IMR-90 (cell line): ENCODE measurements at regions not wholly inside any gene's neighbourhood (a gene's known extent, or its start where the extent isn't known, plus 50 kb on each side); places are given as distances from the start of the nearest gene placed in this dataset.

Experiments used
- ATAC-seq: fragments of 200-7000 bp; cut with Tn5 transposase; 2 replicates; pipeline ENCODE4 v1.9.1; 2020; ENCODE audit warnings: low read depth, mild to moderate bottlenecking, moderate library complexity
- BruUV-seq: library from RNA; stranded (reverse); fragments of 400-500 nt; replicated peaks from 2 replicates; lab custom pipeline; 2021; lab: Mats Ljungman, UMichigan
- CTCF ChIA-PET: fragments of 300-600 bp; formaldehyde crosslinking; extraction: SDS; loops from one replicate; lab custom pipeline; 2021; ENCODE audit warnings: antibody characterized with exemption; lab: Yijun Ruan, JAX
- POLR2A ChIA-PET: fragments of 300-600 bp; sonication (Branson Sonifier 250); formaldehyde crosslinking; loops from one replicate; lab custom pipeline; 2022; ENCODE audit warnings: antibody characterized with exemption; ENCODE audit not compliant: unreplicated experiment; lab: Charles Lee
- DNase-seq: peaks from one replicate; pipeline ENCODE4 v3.0.0; 2013
- H2AFZ ChIP-seq: replicated peaks from 2 replicates; pipeline ENCODE3; 2013; ENCODE audit warnings: low read length, mild to moderate bottlenecking; ENCODE audit not compliant: poor library complexity
- H2AK5ac ChIP-seq: 2 replicates; pipeline ENCODE4 v1.6.1; 2013; ENCODE audit warnings: low read depth, low read length, inconsistent platforms
- H2AK9ac ChIP-seq: replicated peaks from 2 replicates; pipeline ENCODE3; 2013; ENCODE audit warnings: mild to moderate bottlenecking, low read depth, low read length, moderate library complexity; ENCODE audit not compliant: poor library complexity
- H2BK120ac ChIP-seq: 2 replicates; pipeline ENCODE4 v1.6.1; 2013; ENCODE audit warnings: low read depth, low read length, inconsistent platforms
- H2BK15ac ChIP-seq: 3 replicates; pipeline ENCODE4 v1.6.1; 2013; ENCODE audit warnings: low read depth, low read length, inconsistent platforms
- H2BK20ac ChIP-seq: 2 replicates; pipeline ENCODE4 v1.6.1; 2013; ENCODE audit warnings: low read depth, mild to moderate bottlenecking, inconsistent platforms, low read length, moderate library complexity
- H2BK5ac ChIP-seq: 2 replicates; pipeline ENCODE4 v1.6.1; 2013; ENCODE audit warnings: mild to moderate bottlenecking, low read depth, low read length, inconsistent platforms; ENCODE audit not compliant: poor library complexity, severe bottlenecking
- H3K14ac ChIP-seq: replicated peaks from 2 replicates; pipeline ENCODE4 v1.6.1; 2013; ENCODE audit warnings: low read depth, low read length, inconsistent platforms
- H3K18ac ChIP-seq: 2 replicates; pipeline ENCODE4 v1.6.1; 2013; ENCODE audit warnings: low read depth, low read length, control low read depth
- H3K23ac ChIP-seq: 2 replicates; pipeline ENCODE4 v1.6.1; 2013; ENCODE audit warnings: low read depth, low read length, inconsistent platforms
- H3K27ac ChIP-seq: 2 replicates; pipeline ENCODE4 v1.5.1; 2013; ENCODE audit warnings: mild to moderate bottlenecking, control low read depth, low read length; ENCODE audit not compliant: insufficient read depth
- H3K27me3 ChIP-seq: 2 replicates; pipeline ENCODE4 v1.6.1; 2013; ENCODE audit warnings: low read length; ENCODE audit not compliant: control insufficient read depth, insufficient read depth
- H3K36me3 ChIP-seq: 2 replicates; pipeline ENCODE4 v1.6.1; 2013; ENCODE audit warnings: low read length, mixed read lengths; ENCODE audit not compliant: control insufficient read depth, insufficient read depth
- H3K4ac ChIP-seq: 2 replicates; pipeline ENCODE4 v1.6.1; 2013; ENCODE audit warnings: low read depth, low read length, inconsistent platforms
- H3K4me1 ChIP-seq: 2 replicates; pipeline ENCODE4 v1.6.1; 2013; ENCODE audit warnings: low read length, mixed read lengths; ENCODE audit not compliant: control insufficient read depth, insufficient read depth
- H3K4me2 ChIP-seq: 2 replicates; pipeline ENCODE4 v1.6.1; 2013; ENCODE audit warnings: low read depth, mild to moderate bottlenecking, control low read depth, low read length, moderate library complexity
- H3K4me3 ChIP-seq: 2 replicates; pipeline ENCODE4 v1.5.1; 2013; ENCODE audit warnings: low read depth, mild to moderate bottlenecking, control low read depth, low read length, moderate library complexity; ENCODE audit not compliant: insufficient read depth
- H3K56ac ChIP-seq: 2 replicates; pipeline ENCODE4 v1.6.1; 2013; ENCODE audit warnings: low read length, inconsistent platforms; ENCODE audit not compliant: insufficient read depth; ENCODE audit errors: extremely low read depth
- H3K79me1 ChIP-seq, 2 experiments: 2 replicates each; pipeline ENCODE4 v1.6.1; 2013; ENCODE audit warnings: low read length in 2 of 2, inconsistent platforms in 1 of 2, low read depth in 1 of 2
- H3K9ac ChIP-seq: 2 replicates; pipeline ENCODE4 v1.6.1; 2013; ENCODE audit warnings: low read depth, low read length, control low read depth
- H3K9me1 ChIP-seq: 2 replicates; pipeline ENCODE4 v1.6.1; 2013; ENCODE audit warnings: low read length, inconsistent platforms; ENCODE audit not compliant: insufficient read depth
- H3K9me3 ChIP-seq: 2 replicates; pipeline ENCODE4 v1.6.1; 2013; ENCODE audit warnings: low read length; ENCODE audit not compliant: control insufficient read depth, insufficient read depth
- H4K20me1 ChIP-seq: 2 replicates; pipeline ENCODE4 v1.6.1; 2013; ENCODE audit warnings: low read length, inconsistent platforms; ENCODE audit not compliant: insufficient read depth
- H4K5ac ChIP-seq: 2 replicates; pipeline ENCODE4 v1.6.1; 2013; ENCODE audit warnings: mild to moderate bottlenecking, low read depth, low read length, control low read depth
- H4K8ac ChIP-seq, 2 experiments: 2 replicates each; pipeline ENCODE4 v1.6.1; 2013; ENCODE audit warnings: low read depth in 2 of 2, low read length in 2 of 2, control low read depth in 1 of 2, inconsistent platforms in 1 of 2
- H4K91ac ChIP-seq: 2 replicates; pipeline ENCODE4 v1.6.1; 2013; ENCODE audit warnings: low read depth, low read length, inconsistent platforms; ENCODE audit not compliant: insufficient read depth
- BHLHE40 ChIP-seq: fragments of 150-350 bp; IDR thresholded peaks from 2 replicates; pipeline ENCODE4 v1.6.1; 2016; ENCODE audit warnings: mild to moderate bottlenecking, low read depth, low read length
- CEBPB ChIP-seq: IDR thresholded peaks from 2 replicates; pipeline ENCODE4 v1.6.1; 2012; ENCODE audit warnings: low read depth, low read length, improper control_type of control experiment
- CHD1 ChIP-seq: IDR thresholded peaks from 2 replicates; pipeline ENCODE4 v1.6.1; 2012; ENCODE audit warnings: low read depth, low read length, improper control_type of control experiment
- FOS ChIP-seq: fragments of 150-350 bp; IDR thresholded peaks from 2 replicates; pipeline ENCODE4 v1.6.1; 2016; ENCODE audit warnings: low read depth, low read length
- MAFK ChIP-seq: IDR thresholded peaks from 2 replicates; pipeline ENCODE4 v1.6.1; 2012; ENCODE audit warnings: low read depth, low read length, improper control_type of control experiment
- MAZ ChIP-seq: IDR thresholded peaks from 2 replicates; pipeline ENCODE4 v1.6.1; 2012; ENCODE audit warnings: low read depth, mild to moderate bottlenecking, low read length, improper control_type of control experiment, moderate library complexity, borderline replicate concordance
- MXI1 ChIP-seq: IDR thresholded peaks from 2 replicates; pipeline ENCODE4 v1.6.1; 2012; ENCODE audit warnings: low read depth, mild to moderate bottlenecking, low read length, moderate library complexity, borderline replicate concordance
- NFE2L2 ChIP-seq: fragments of 150-350 bp; IDR thresholded peaks from 2 replicates; pipeline ENCODE4 v1.6.1; 2016; ENCODE audit warnings: low read depth, mild to moderate bottlenecking, low read length
- POLR2A ChIP-seq: IDR thresholded peaks from 2 replicates; pipeline ENCODE4 v1.6.1; 2012; ENCODE audit warnings: mild to moderate bottlenecking, low read depth, low read length
- RAD21 ChIP-seq: IDR thresholded peaks from 2 replicates; pipeline ENCODE4 v1.6.1; 2012; ENCODE audit warnings: low read length, improper control_type of control experiment
- RCOR1 ChIP-seq: IDR thresholded peaks from 2 replicates; pipeline ENCODE4 v1.6.1; 2012; ENCODE audit warnings: mild to moderate bottlenecking, low read length, improper control_type of control experiment; ENCODE audit not compliant: insufficient replicate concordance
- RFX5 ChIP-seq: IDR thresholded peaks from 2 replicates; pipeline ENCODE4 v1.8.0; 2012; ENCODE audit warnings: low read depth, mild to moderate bottlenecking, low read length, moderate library complexity
- SMC3 ChIP-seq: fragments of 150-350 bp; IDR thresholded peaks from 2 replicates; pipeline ENCODE4 v1.6.1; 2016; ENCODE audit warnings: low read depth, mild to moderate bottlenecking, antibody characterized with exemption, low read length, moderate library complexity
- WGBS, 2 experiments: methylation state at CpG; one replicate each; pipeline versions ENCODE4 v1.1.5 to v1.1.7; 2013; ENCODE audit warnings: missing lambda C conversion rate in 2 of 2; ENCODE audit not compliant: insufficient read length in 1 of 2; ENCODE audit errors: extremely low coverage in 2 of 2; 5-methylcytosine and 5-hydroxymethylcytosine counted together
- dilution Hi-C: fragments of 300-500 bp; cut with HindIII; formaldehyde crosslinking; loops from one replicate; pipeline ENCODE4 v1.14.3; 2018; ENCODE audit warnings: low sequenced_read_pairs; ENCODE audit not compliant: unreplicated experiment
- in situ Hi-C: fragments of 300-500 bp; cut with MboI; formaldehyde crosslinking; loops from 3 replicates; pipeline ENCODE4 v1.14.3; 2019; ENCODE audit warnings: low sequenced_read_pairs, inconsistent platforms, mixed read lengths
- intact Hi-C: fragments of 100-400 bp; cut with micrococcal nuclease; formaldehyde crosslinking; loops from 2 replicates; pipeline ENCODE4 v1.10.0; 2022
- TF ChIP-seq, protein P1 (sequence below): fragments of 150-350 bp; IDR thresholded peaks from 2 replicates; pipeline ENCODE4 v1.6.1; 2016; ENCODE audit warnings: low read depth, mild to moderate bottlenecking, low read length, moderate library complexity, borderline replicate concordance
- TF ChIP-seq, protein P2 (sequence below): conservative IDR thresholded peaks from 2 replicates; pipeline ENCODE4 v1.5.1; 2012; ENCODE audit warnings: mild to moderate bottlenecking, low read depth, low read length, improper control_type of control experiment
- TF ChIP-seq, protein P3 (sequence below): fragments of 150-350 bp; IDR thresholded peaks from 2 replicates; pipeline ENCODE4 v1.6.1; 2017; ENCODE audit warnings: mild to moderate bottlenecking, antibody characterized with exemption, low read length, low read depth

DNA sequence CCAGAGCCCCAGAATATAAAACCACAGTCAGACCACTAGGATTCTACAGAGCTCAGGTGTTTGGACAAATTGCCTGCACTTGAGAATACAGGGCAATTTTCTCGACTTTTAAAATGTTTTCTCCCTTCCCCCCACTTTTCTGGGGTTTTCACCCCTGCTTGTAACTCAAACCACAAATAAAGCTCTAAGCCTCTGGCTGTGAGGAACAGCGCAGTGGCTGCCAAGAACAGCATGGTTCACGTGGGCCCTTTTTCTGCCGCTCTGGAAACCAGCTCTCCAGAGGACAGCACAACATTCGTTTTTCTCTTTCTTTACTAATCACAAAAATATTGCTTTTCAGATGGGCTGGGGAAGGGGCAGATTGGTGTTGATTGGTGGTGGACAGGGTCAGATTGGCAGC is 102.2 kb upstream of the JUN start:
- H2BK20ac ChIP-seq = peak overlapping the region; percentile 5; the same call in 1 of the 2 replicates
- no peaks in the 10 kb centered on the region for H4K20me1 ChIP-seq
- H2AK5ac ChIP-seq = 0 out of 2 replicates have a peak overlapping the region, but pooled peaks have one; percentile 19
- ChIA-PET CTCF (interaction anchor here (1.6 kb wide), 1 partner anchor 11 kb away, joined by 4 read pairs; no protein-coding TSS in a partner anchor), POLR2A (no interaction called here)
- in situ Hi-C loops (no loop called here), intact Hi-C loops (no loop called here), dilution Hi-C loops (no loop called here)
- TF ChIP-seq MXI1 = no peak
- no peak for TF ChIP-seq FOS
- no peak for TF ChIP-seq MAZ
- TF ChIP-seq CEBPB = no peak
- TF ChIP-seq POLR2A = no peak
- TF ChIP-seq MAFK = no peak
- TF ChIP-seq RAD21 = no peak
- no peak for TF ChIP-seq CHD1
- TF ChIP-seq RCOR1 = no peak
- TF ChIP-seq SMC3 = no peak
- TF ChIP-seq, protein P1, sequence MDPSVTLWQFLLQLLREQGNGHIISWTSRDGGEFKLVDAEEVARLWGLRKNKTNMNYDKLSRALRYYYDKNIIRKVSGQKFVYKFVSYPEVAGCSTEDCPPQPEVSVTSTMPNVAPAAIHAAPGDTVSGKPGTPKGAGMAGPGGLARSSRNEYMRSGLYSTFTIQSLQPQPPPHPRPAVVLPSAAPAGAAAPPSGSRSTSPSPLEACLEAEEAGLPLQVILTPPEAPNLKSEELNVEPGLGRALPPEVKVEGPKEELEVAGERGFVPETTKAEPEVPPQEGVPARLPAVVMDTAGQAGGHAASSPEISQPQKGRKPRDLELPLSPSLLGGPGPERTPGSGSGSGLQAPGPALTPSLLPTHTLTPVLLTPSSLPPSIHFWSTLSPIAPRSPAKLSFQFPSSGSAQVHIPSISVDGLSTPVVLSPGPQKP = no peak
- TF ChIP-seq, protein P2, sequence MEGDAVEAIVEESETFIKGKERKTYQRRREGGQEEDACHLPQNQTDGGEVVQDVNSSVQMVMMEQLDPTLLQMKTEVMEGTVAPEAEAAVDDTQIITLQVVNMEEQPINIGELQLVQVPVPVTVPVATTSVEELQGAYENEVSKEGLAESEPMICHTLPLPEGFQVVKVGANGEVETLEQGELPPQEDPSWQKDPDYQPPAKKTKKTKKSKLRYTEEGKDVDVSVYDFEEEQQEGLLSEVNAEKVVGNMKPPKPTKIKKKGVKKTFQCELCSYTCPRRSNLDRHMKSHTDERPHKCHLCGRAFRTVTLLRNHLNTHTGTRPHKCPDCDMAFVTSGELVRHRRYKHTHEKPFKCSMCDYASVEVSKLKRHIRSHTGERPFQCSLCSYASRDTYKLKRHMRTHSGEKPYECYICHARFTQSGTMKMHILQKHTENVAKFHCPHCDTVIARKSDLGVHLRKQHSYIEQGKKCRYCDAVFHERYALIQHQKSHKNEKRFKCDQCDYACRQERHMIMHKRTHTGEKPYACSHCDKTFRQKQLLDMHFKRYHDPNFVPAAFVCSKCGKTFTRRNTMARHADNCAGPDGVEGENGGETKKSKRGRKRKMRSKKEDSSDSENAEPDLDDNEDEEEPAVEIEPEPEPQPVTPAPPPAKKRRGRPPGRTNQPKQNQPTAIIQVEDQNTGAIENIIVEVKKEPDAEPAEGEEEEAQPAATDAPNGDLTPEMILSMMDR = no peak
- no peak for TF ChIP-seq NFE2L2
- TF ChIP-seq RFX5 = no peak
- TF ChIP-seq, protein P3, sequence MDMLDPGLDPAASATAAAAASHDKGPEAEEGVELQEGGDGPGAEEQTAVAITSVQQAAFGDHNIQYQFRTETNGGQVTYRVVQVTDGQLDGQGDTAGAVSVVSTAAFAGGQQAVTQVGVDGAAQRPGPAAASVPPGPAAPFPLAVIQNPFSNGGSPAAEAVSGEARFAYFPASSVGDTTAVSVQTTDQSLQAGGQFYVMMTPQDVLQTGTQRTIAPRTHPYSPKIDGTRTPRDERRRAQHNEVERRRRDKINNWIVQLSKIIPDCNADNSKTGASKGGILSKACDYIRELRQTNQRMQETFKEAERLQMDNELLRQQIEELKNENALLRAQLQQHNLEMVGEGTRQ = no peak
- no peak for TF ChIP-seq BHLHE40
- H2BK15ac ChIP-seq = no peak overlapping the region; the same call in 2 of the 3 replicates
- no peak overlapping the region for H3K27ac ChIP-seq
- peaks cover 8% of the 10 kb centered on the region for H3K9me1 ChIP-seq
- H3K56ac ChIP-seq = no peak overlapping the region
- no peaks in the 10 kb centered on the region for H3K79me1 ChIP-seq
- ATAC-seq = no peak
- H2AFZ ChIP-seq = no peak overlapping the region
- no peak overlapping the region for H3K18ac ChIP-seq
- BruUV-seq = no TSS peak
- DNase-seq = no peak
- no peak overlapping the region for H3K14ac ChIP-seq
- no peaks in the 10 kb centered on the region for H3K9me3 ChIP-seq
- H3K9ac ChIP-seq = no peak overlapping the region
- no peaks in the 10 kb centered on the region for H3K36me3 ChIP-seq
- peak overlapping the region; percentile 17 for H2AK9ac ChIP-seq
- no peak overlapping the region for H3K4me3 ChIP-seq
- no peak overlapping the region for H4K8ac ChIP-seq
- no peaks in the 10 kb centered on the region for H3K27me3 ChIP-seq
- no peak overlapping the region for H3K4ac ChIP-seq
- H2BK120ac ChIP-seq = no peak overlapping the region
- H3K4me2 ChIP-seq = no peak overlapping the region
- WGBS, 2 experiments = 0% methylated on average over 1 of the region's 5 CpGs; no CpG with 5 or more reads in 1 of the 2 experiments
- no peak overlapping the region for H2BK5ac ChIP-seq
- no peak overlapping the region for H4K91ac ChIP-seq
- H4K5ac ChIP-seq = no peak overlapping the region
- H3K4me1 ChIP-seq = peaks cover 14% of the 10 kb centered on the region
- H3K23ac ChIP-seq = no peak overlapping the region
